ENCODE measurements at regions not wholly inside any gene's neighbourhood (a gene's known extent, or its start where the extent isn't known, plus 50 kb on each side); places are given as distances from the start of the nearest gene placed in this dataset.
"Not testable (repeated sequence)": the region's sequence is repeated elsewhere in the genome, so short reads cannot be mapped to it uniquely, and the experiment has no call there.

- TF ChIP-seq ZNF26 (tag by site-specific recombination; IDR thresholded peaks at IDR 0.05) (no peak), HIC1 (tag by site-specific recombination; IDR thresholded peaks at IDR 0.05) (no peak), EGR2 (tag by site-specific recombination; IDR thresholded peaks at IDR 0.05; ENCODE audit: low read depth) (no peak), BCL11B (tag by site-specific recombination; IDR thresholded peaks at IDR 0.05; ENCODE audit: low read depth) (no peak), ZNF114 (tag by site-specific recombination; IDR thresholded peaks at IDR 0.05) (no peak), ZNF670 (tag by site-specific recombination; IDR thresholded peaks at IDR 0.05; ENCODE audit: low read depth) (no peak), ZNF223 (tag by site-specific recombination; IDR thresholded peaks at IDR 0.05) (no peak)
These were observed 65.0 kb downstream of the GOLGA6L7 start (continued) for GRCh38 chr15:28783466-28783865.

- POLR2A ChIA-PET; H3K4me1 ChIP-seq (ENCODE audit: control insufficient read depth, insufficient read depth, low read length); H3K9me3 ChIP-seq (ENCODE audit: control insufficient read depth, insufficient read depth, low read depth, low read length); H3K27ac ChIP-seq (ENCODE audit: extremely low read depth, low read depth, low read length); CTCF ChIA-PET; H3K36me3 ChIP-seq (ENCODE audit: control insufficient read depth in 2 of 2, insufficient read depth in 1 of 2, low read length in 2 of 2); H3K4me3 ChIP-seq (ENCODE audit: low read depth, low read length): not testable (repeated sequence)
These were observed 66.2 kb upstream of the GOLGA8M start for GRCh38 chr15:28778397-28778796.

- H3K4me3 ChIP-seq (ENCODE audit: low read depth, low read length); H3K27ac ChIP-seq (ENCODE audit: extremely low read depth, low read depth, low read length); H3K36me3 ChIP-seq (ENCODE audit: control insufficient read depth in 2 of 2, insufficient read depth in 1 of 2, low read length in 2 of 2); H3K9me3 ChIP-seq (ENCODE audit: control insufficient read depth, insufficient read depth, low read depth, low read length); H3K4me1 ChIP-seq (ENCODE audit: control insufficient read depth, insufficient read depth, low read length); POLR2A ChIA-PET; CTCF ChIA-PET: not testable (repeated sequence)
- 0 out of 2 replicates have a peak, but pooled peaks have one; percentile 32 for TF ChIP-seq REST (tag by site-specific recombination; IDR thresholded peaks at IDR 0.05)
These were observed 60.6 kb upstream of the GOLGA8M start for GRCh38 chr15:28772857-28773256.
